Epithelial cell of esophagus (primary cell): ENCODE measurements at regions not wholly inside any gene's neighbourhood (a gene's known extent, or its start where the extent isn't known, plus 50 kb on each side); places are given as distances from the start of the nearest gene placed in this dataset.

Experiments
- DNase-seq: peaks from one replicate; pipeline ENCODE4 v3.0.0; 2010; ENCODE audit warnings: low read depth
- H3K4me3 ChIP-seq: 2 replicates; pipeline ENCODE4 v1.5.1; 2011; ENCODE audit warnings: mild to moderate bottlenecking, low read length, control low read depth
- TF ChIP-seq, protein P1 (sequence below): IDR thresholded peaks from 2 replicates; pipeline ENCODE4 v1.5.1; 2011; ENCODE audit warnings: low read depth, mild to moderate bottlenecking, low read length, control low read depth, inconsistent platforms; ENCODE audit not compliant: insufficient read depth; ENCODE audit errors: missing control alignments

- DNase-seq = no peak
- TF ChIP-seq, protein P1, sequence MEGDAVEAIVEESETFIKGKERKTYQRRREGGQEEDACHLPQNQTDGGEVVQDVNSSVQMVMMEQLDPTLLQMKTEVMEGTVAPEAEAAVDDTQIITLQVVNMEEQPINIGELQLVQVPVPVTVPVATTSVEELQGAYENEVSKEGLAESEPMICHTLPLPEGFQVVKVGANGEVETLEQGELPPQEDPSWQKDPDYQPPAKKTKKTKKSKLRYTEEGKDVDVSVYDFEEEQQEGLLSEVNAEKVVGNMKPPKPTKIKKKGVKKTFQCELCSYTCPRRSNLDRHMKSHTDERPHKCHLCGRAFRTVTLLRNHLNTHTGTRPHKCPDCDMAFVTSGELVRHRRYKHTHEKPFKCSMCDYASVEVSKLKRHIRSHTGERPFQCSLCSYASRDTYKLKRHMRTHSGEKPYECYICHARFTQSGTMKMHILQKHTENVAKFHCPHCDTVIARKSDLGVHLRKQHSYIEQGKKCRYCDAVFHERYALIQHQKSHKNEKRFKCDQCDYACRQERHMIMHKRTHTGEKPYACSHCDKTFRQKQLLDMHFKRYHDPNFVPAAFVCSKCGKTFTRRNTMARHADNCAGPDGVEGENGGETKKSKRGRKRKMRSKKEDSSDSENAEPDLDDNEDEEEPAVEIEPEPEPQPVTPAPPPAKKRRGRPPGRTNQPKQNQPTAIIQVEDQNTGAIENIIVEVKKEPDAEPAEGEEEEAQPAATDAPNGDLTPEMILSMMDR = no peak
These were observed 680.7 kb upstream of the TSPY4 start for GRCh38 chrY:8656515-8656914.

GRCh38 chrY:8659721-8660120 is 677.5 kb upstream of the TSPY4 start:
- H3K4me3 ChIP-seq = no peak overlapping the region
- TF ChIP-seq, protein P1 = no peak

More at GRCh38 chrY:8656515-8656914, 680.7 kb upstream of the TSPY4 start:
- no peak overlapping the region for H3K4me3 ChIP-seq

GRCh38 chrY:8673896-8674295 is 663.4 kb upstream of the TSPY4 start:
- TF ChIP-seq, protein P1 = no peak
- DNase-seq = no peak
- no peak overlapping the region for H3K4me3 ChIP-seq

More at GRCh38 chrY:8659721-8660120, 677.5 kb upstream of the TSPY4 start:
- DNase-seq = no peak

DNA sequence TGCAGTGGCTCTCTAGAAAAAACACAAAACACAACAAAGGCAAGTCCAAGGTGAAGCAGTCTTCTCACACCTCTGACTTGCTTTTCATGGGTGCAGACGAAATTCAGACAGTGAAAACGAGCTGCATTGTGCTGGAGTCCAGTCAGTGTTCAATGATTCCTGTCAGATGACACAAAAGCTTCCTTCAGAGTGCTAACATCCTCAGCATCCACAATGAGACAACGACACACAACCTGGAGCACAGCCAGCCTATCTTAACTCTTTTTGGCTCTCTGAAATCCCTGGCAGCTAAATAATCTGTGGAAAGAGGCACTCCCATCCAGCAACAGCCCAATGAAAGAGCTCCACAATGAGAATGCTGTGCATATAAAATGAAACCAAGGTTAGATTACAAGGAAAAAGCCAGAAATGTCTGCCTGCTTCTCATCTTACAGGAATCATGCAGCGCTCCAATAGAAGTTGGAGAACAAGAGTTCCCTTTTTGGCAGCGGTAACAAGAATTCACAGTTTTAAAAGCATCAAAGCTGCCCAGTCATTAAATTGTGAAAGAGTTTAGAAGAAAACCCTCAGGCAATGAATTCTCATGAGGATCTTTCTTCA is 659.8 kb upstream of the TSPY4 start:
- H3K4me3 ChIP-seq = no peak overlapping the region
- DNase-seq = no peak
- TF ChIP-seq, protein P1 = no peak

DNA sequence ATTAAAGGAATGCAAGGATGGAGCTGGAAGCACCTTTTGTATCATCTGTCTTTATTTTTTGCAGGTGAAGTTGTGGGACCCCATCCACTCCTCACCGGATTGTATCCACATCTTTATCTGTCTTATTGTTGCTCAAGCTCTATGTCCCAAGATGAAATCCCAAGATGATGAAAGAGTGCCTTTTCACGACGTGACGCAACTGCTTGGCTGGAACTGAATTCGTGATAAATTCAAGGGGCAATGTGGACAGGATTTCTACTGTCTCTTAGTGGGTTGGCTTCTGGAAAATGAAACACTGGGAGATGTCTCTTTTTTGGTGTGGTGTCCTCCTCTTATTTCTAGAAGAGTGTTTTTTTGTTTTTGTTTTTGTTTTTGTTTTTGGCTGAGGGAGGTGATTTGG is 650.1 kb upstream of the TSPY4 start:
- TF ChIP-seq, protein P1 = no peak
- no peak overlapping the region for H3K4me3 ChIP-seq
- no peak for DNase-seq

GRCh38 chrY:8690901-8691685 is 646.2 kb upstream of the TSPY4 start:
- DNase-seq = no peak
- no peak overlapping the region for H3K4me3 ChIP-seq
- TF ChIP-seq, protein P1 = no peak
